COLO829 (cell line): ENCODE measurements at regions not wholly inside any gene's neighbourhood (a gene's known extent, or its start where the extent isn't known, plus 50 kb on each side); places are given as distances from the start of the nearest gene placed in this dataset.

ENCODE experiments used
- DNase-seq: peaks from one replicate; pipeline ENCODE4 v3.0.0; 2012; ENCODE audit warnings: low spot score

- DNase-seq, result no peak
Measured at GRCh38 chr3:23152989-23153388, 50.1 kb upstream of the UBE2E2 start.
